Endothelial cell of hepatic sinusoid (primary cell): ENCODE measurements at regions not wholly inside any gene's neighbourhood (a gene's known extent, or its start where the extent isn't known, plus 50 kb on each side); places are given as distances from the start of the nearest gene placed in this dataset.

Experiments
- in situ Hi-C: cut with HindIII; loops from 2 replicates; pipeline ENCODE4 v1.10.0; 2017; ENCODE audit warnings: low sequenced_read_pairs

GRCh38 chr2:67012165-67012564, 385.0 kb upstream of the ETAA1 start:
- in situ Hi-C loops: no loop called here

DNA sequence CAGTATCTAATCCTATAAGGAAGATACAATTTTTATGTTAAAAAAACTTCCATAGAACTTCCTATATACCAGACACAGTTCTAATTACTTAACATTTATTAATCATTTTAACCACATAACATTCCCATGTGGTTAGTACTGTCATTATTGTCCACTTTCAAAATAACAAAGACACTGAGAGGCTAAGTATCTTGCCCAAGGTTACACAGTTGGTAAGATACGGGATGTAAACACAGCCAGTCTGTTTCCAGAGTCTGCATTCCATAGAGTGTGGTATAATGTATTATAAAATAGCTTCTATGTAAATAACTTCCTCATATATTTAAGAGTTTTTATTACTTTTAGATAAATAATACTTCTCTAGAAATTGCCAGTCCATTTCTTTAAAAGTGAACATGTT, 383.3 kb upstream of the ETAA1 start:
- in situ Hi-C loops: no loop called here

DNA sequence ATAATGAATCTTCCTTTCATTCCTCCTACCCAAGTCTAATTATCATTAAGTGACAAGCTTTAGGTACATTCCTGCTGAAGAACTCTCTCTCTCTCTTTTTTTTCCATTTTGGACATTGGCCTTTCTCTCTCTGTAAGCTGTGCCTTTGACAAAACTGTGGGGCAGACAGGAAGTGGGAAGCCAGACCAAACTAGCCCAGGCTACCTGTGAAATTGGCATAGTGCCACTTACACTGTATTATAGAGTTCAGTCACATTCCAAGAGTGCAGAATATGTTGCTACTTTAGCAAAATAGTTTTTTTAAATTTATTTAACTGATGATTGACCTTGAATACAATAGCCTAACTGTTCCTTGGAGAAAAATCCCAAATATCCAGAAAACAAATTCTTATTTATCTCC, 381.5 kb upstream of the ETAA1 start:
- in situ Hi-C loops: no loop called here

- in situ Hi-C loops: no loop called here
Observed at GRCh38 chr2:67018301-67018700, 378.8 kb upstream of the ETAA1 start.

GRCh38 chr2:67032076-67032475, 365.1 kb upstream of the ETAA1 start:
- in situ Hi-C loops: no loop called here

GRCh38 chr2:67036444-67036843, 360.7 kb upstream of the ETAA1 start:
- in situ Hi-C loops: no loop called here

- in situ Hi-C loops: no loop called here
Observed at GRCh38 chr2:67037655-67038054, 359.5 kb upstream of the ETAA1 start.

- in situ Hi-C loops: no loop called here
Observed at GRCh38 chr2:67038195-67038594, 358.9 kb upstream of the ETAA1 start.

DNA sequence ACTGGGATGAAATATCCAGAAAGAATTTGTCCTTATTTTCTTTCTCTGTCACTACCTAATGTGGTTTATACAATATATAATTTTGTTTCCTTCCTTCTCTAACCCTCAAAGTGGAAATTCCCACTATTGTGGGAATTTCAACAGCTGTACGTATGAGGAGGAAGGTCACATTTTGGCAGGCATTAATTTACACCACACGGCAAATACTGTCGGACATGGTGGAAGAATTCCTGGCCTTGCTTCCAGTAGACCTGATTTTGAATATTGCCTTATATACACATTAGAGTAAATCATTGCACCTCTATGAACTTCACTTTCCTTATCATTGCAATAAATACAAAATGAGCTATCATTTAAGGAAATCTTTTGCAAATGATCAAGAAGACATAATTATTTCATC, 358.1 kb upstream of the ETAA1 start:
- in situ Hi-C loops: no loop called here

DNA sequence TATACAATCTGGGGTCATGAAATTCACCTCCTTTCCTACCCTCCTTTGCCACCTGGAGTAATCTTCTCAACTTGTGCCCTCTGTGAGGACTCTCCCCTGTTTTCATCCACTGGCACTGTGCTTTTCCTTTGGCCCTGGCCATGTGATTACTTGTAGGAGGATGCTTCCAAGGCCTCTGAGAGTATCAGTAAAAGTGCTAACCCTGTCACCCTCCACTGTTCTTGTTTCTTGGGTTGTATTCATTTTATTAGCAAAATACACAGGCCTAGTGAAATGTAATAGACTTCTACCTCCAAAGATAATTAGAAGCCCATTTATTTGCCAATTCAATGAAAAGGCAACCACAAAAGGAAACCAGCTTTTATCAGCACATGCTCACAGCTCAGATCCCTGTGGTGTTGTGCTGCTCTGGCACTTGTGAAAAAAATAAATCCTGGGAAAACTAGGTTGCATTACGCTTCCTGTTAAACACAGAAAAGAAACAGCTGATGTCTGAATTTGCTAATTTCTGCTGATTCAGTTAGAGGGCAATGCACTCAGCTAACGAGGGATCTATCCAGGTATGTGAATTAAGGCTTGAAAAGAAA, 357.5 kb upstream of the ETAA1 start:
- in situ Hi-C loops: no loop called here

DNA sequence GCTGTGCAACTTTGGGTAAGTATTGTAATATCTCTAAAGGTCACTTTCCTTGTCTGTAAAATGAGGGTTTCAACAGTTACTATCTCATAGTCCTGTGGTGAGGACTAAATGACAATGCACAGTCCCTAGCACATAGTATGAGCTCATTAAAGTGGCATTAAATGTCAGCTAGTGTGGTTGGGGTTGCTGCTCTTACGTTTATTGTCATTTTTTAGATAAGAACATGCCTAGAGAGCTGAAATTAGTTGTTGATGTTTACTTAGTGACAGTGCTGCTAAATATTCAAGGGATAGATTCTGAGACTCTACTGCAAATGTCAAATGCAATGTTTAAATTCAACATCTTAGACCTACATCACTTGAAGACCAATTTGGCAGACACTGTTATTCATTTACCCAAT, 356.1 kb upstream of the ETAA1 start:
- in situ Hi-C loops: no loop called here

DNA sequence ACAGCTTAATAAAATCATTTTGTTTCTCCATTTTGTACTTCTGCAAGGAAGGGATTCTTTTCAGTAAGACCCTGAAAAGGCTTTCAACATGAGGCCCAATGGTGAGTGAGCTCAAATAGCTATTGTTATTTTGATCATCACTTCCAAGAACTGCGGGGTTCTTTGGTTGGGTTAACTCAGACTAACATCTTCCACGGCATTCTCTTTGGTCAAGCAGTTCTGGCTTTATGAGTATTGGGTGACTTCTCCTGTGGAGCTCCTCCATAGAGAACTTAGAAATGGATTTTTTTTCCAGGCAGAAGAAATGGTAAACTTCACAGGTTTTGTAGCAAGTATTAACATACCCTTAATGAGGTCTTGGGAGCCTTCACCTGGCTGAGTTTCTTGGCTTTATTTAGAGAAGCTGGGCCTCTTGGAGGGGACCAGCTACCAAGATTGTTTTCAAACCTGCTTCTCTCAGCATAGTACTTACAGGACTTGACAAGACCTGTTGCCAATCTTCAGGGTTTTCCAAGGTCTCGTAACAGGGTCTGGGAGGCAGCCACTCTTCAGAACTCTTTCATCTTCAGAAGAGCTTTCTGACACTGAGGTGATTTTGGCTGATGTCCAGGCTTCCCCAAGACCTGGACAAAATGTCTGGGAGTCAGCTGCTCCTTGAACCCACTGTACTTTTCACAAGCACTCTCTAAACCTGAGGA, 353.2 kb upstream of the ETAA1 start:
- in situ Hi-C loops: no loop called here

GRCh38 chr2:67046591-67046990, 350.5 kb upstream of the ETAA1 start:
- in situ Hi-C loops: no loop called here

- in situ Hi-C loops: no loop called here
Observed at GRCh38 chr2:67048314-67048713, 348.8 kb upstream of the ETAA1 start.

DNA sequence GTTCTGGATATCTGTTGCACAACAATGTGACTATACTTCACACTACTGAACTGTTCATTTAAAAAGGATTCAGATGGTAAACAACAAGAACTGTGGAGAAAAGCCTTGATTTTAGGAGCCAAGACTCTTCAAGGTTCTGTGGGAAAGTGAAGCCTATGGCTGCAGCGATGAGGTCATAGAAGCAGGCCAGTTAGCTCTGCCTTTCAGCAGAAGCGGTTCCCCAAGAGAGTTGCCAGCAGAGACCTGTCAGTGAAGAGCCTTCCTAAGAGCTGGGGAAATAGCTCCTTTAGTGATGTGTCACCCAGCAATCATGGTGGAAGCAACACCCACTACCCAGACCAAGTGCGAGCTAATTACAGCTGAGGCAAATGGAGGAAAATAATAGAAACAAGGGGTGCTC, 346.5 kb upstream of the ETAA1 start:
- in situ Hi-C loops: no loop called here

DNA sequence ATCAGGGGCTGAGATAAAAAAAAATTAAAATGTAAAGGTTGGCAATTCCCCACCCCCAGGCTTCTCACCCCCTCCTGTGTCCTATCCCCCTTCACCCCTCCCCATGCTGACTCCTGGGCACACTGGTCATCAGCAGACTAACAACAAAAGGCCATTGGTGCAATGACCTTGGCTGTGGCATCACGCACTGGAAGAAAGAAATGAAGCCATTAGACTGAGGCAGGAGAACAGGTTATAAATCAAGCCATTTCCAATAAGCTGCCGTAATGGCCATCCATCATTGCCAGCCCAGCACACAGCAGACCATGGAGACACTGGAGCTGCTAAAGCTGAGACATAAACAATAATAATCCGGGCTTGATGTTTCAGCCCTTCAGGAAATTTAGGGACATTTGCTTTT, 342.4 kb upstream of the ETAA1 start:
- in situ Hi-C loops: no loop called here

DNA sequence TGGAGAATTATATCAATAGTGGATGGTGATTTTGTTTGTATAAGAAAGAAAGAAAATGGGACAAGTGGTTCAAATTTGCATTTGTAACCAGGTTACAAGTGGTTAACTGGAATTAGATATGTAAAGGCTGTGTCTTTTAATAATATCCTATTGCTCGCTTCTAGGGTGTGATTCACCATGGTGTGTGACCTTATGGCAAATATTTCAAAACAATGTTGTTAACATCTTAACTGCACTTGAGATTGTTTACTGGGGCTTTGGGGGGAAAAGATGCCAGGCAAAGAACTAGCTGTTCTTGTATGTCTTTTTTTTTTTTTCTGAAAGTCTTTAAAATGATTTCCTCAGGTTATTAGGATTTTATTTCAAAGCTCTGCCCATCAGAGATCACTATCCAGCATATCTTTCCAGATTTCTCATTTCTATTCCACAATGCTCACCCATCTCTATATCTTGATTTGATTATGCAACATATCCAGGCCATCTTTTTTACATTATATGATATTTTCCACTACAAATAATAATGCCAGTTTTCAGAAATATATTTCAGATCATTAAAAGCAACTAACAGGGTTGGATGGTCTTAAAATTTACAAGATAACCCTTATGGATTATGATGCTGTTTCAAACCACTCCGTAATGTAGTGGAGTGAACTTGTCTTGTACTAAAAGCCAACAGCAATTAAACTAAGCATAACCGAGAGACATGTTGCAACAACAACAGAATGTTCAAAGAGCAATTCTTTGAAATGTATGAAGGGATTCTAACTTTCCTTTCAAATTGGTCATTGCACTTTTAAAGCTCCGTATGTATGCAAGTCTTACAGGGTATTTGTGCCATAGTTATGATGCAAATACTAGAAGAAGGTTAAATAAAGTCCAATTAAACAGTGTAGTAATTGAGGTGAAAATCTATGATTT, 341.5 kb upstream of the ETAA1 start:
- in situ Hi-C loops: no loop called here

- in situ Hi-C loops: no loop called here
Observed at GRCh38 chr2:67057123-67057522, 340.0 kb upstream of the ETAA1 start.

GRCh38 chr2:67057901-67058703, 339.0 kb upstream of the ETAA1 start:
- in situ Hi-C loops: no loop called here

GRCh38 chr2:67065046-67065445, 332.1 kb upstream of the ETAA1 start:
- in situ Hi-C loops: no loop called here

DNA sequence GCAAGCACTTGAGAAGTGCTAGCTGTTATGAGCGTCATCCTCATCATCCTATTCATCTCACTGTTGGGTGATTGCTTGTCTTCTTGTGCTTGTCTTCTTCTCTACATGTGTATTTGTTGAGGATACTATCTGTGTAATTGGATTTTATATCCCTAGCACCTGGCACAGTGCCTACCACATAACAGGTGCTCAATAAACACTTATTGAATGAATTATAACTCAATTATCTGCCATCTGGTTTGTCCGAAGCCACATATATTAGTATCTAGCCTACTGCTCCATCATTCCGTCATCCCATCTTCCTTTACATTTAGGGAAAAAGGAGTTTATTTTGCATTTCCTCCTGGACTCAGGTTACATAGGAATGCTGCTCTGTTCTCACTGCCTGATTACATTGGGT, 330.4 kb upstream of the ETAA1 start:
- in situ Hi-C loops: no loop called here
